Muscle of leg (tissue), 3 donors: ENCODE measurements at regions not wholly inside any gene's neighbourhood (a gene's known extent, or its start where the extent isn't known, plus 50 kb on each side); places are given as distances from the start of the nearest gene placed in this dataset.
"Not testable (repeated sequence)": the region's sequence is repeated elsewhere in the genome, so short reads cannot be mapped to it uniquely, and the experiment has no call there.

Experiments
- DNase-seq: peaks from one replicate; pipeline ENCODE4 v3.0.0; 2013
- H3K27ac ChIP-seq: one replicate; pipeline ENCODE4 v1.5.1; 2013; ENCODE audit warnings: mild to moderate bottlenecking, low read length, control low read depth
- H3K27me3 ChIP-seq: one replicate; pipeline ENCODE4 v1.6.1; 2013; ENCODE audit warnings: low read length; ENCODE audit not compliant: control insufficient read depth, insufficient read depth
- H3K36me3 ChIP-seq: one replicate; pipeline ENCODE4 v1.6.1; 2013; ENCODE audit warnings: low read length; ENCODE audit not compliant: control insufficient read depth, insufficient read depth
- H3K4me1 ChIP-seq: one replicate; pipeline ENCODE4 v1.6.1; 2013; ENCODE audit warnings: low read length; ENCODE audit not compliant: control insufficient read depth, insufficient read depth
- H3K4me3 ChIP-seq: one replicate; pipeline ENCODE4 v1.5.1; 2013; ENCODE audit warnings: low read length, control low read depth
- H3K9me3 ChIP-seq: replicated peaks from 2 replicates; pipeline ENCODE4 v1.6.1; 2013; ENCODE audit warnings: low read depth, low read length; ENCODE audit not compliant: control insufficient read depth
- WGBS: methylation state at CpG from one replicate; pipeline ENCODE4 v1.1.5; 2013; ENCODE audit warnings: missing lambda C conversion rate; ENCODE audit not compliant: insufficient coverage; 5-methylcytosine and 5-hydroxymethylcytosine counted together

DNA sequence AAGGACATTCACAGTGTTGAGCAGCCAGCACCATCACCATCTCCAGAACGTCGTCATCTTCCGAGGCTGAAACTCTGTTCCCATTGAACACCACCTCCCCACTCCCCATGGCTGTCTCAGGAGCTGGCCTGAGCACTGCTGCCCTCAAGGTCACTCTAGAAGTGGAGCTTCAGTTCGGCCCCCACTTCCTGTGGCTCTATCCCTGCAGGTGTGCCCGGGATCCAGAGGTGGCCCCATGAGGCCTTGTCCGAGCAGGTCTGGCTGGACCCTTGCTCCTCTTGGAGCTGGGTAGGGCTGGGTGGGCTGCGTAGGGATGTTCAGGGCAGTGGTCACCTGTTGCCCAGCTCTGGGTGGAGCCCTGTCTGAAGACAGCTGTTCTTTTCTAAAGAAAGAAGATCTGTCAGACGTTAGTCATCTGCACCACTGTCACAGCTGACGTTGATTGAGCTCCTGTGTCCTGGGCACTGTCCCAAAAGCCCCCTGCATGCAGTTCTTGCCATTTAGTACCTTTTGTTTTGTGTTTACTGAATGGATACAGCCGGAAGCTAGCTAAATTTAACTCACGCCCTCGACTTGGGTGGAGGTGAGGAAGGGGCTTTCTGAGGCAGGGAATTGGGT is 75.5 kb upstream of the CLDN5 start:
- Histone ChIP-seq H3K36me3 (no peaks in the 10 kb centered on the region), H3K27ac (peak overlapping the region; percentile 84), H3K4me1 (peaks cover 31% of the 10 kb centered on the region), H3K27me3 (no peaks in the 10 kb centered on the region), H3K9me3 (no peaks in the 10 kb centered on the region), H3K4me3 (no peak overlapping the region)
- peak; percentile 73 for DNase-seq
- 69% methylated on average over 8 of the region's 12 CpGs for WGBS

DNA sequence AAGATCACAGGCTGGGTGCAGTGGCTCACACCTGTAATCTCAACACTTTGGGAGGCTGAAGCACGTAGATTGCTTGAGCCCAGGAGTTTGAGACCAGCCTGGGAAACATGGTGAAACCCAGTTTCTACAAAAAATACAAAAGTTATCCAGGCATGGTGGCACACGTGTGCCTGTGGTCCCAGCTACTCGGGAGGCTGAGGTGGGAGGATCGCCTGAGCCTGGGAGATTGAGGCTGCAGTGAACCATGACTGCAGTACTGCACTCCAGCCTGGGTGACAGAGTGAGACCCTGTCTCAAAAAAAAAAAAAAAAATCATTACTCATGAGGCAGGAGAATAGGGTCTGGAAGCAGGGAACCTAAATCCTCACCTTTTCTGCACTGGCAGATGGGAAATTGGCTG is 79.1 kb upstream of the CLDN5 start:
- not testable (repeated sequence) for H3K9me3 ChIP-seq, H3K4me3 ChIP-seq, H3K27ac ChIP-seq, H3K27me3 ChIP-seq, DNase-seq, H3K36me3 ChIP-seq
- WGBS, result no CpG with 5 or more reads among the region's 4 CpGs
- H3K4me1 ChIP-seq, result peaks cover 43% of the 10 kb centered on the region

DNA sequence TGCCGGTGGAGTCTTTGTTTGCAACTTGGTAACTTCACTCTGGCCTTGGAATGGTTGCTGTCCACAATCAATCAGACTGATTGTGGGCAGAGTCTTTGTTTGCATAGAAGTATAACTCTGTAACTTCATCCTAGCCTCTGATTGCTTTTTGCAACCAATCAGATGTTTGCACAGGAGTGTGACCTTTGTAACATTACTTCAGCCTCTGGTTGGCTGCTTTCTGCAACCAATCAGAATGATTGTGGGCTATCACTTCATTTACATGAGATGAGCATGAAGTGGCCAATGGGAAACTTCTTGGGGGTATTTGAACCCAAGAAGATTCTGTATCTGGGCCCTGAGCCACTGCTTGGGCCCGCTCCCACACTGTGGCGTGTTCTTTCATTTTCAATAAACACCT is 79.6 kb upstream of the CLDN5 start:
- WGBS, result 60% methylated on average over 1 of the region's 3 CpGs

DNA sequence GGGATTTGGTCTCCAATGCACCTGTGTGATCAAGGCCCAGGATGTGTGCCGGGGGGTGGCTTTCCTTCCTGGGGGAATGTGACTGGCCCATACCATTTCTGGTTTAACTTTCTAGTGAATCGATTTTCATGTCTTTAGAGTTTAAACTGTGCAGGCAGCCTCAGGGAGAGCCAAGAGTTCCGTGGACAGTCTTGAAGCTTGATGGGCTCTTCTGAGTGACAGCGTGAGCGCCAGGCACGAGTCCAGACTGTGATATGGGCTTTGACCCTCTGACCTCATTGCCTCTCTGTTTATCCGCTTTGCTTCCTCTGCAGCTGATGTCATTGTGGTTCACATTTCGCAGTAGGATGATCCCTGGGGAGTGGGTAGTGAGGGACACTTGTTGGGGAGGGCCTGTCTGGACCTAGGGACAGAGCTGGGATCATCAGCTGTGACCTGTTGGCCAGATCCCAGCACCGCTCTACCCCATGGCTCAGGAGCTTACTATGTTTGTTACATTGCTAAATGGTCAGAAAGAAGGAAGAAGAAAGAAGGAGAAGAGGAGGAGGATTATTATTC is 80.6 kb upstream of the CLDN5 start:
- peak; percentile 63 for DNase-seq
- WGBS, result 47% methylated on average over 7 of the region's 9 CpGs
- Histone ChIP-seq H3K27ac (peak overlapping the region; percentile 78), H3K9me3 (no peaks in the 10 kb centered on the region), H3K4me3 (no peak overlapping the region), H3K27me3 (no peaks in the 10 kb centered on the region), H3K4me1 (peaks cover 34% of the 10 kb centered on the region), H3K36me3 (no peaks in the 10 kb centered on the region)

More for the DNA sequence above, 79.6 kb upstream of the CLDN5 start:
- Histone ChIP-seq H3K27ac (no peak overlapping the region), H3K4me1 (peaks cover 42% of the 10 kb centered on the region), H3K9me3 (no peaks in the 10 kb centered on the region), H3K27me3 (no peaks in the 10 kb centered on the region), H3K36me3 (no peaks in the 10 kb centered on the region), H3K4me3 (no peak overlapping the region)
- no peak for DNase-seq

DNA sequence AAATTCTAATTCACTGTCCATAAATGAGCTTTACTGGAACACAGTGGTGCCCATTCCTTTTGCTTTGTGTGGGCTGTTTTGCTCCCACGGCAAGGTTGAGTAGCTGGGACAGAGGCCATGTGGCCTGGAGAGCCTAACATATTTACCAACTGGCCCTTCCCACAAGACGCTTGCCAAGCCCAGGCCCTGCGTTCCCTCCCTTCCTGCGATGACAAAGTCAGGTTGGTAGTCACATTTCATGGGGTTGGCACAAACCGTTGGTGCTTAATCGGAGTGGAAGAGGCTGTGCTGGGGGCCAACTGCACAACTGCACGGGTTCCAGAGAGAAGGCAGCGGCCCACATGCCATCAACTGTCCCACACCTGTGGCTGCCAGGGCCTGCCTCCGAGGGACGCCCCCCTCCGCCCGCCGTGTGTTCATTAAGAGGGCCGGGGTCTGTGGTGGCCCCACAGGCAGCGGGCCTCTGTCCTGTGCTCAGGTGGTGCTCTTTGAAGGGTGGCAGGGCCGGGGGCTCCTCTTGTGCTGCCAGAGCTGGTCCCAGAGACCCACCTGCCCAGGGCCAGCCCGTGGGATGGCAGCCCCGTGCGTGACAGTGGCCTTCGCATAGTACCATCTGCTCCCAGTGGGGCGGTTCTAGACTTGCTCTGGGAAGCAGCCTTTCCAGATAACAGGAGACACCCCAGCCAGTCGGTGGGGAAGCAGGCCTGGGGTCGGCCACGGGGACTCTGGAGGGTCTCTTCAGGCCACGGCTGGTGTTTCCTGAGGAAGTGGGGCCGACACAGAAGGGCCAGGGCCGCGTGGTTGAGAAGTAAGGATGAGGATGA is 81.5 kb upstream of the CLDN5 start:
- Histone ChIP-seq H3K27me3 (no peaks in the 10 kb centered on the region), H3K27ac (peak overlapping the region; percentile 78), H3K36me3 (no peaks in the 10 kb centered on the region), H3K4me3 (no peak overlapping the region), H3K4me1 (peaks cover 26% of the 10 kb centered on the region), H3K9me3 (no peaks in the 10 kb centered on the region)
- peak; percentile 53 for DNase-seq
- WGBS, result 77% methylated on average over 22 of the region's 28 CpGs

DNA sequence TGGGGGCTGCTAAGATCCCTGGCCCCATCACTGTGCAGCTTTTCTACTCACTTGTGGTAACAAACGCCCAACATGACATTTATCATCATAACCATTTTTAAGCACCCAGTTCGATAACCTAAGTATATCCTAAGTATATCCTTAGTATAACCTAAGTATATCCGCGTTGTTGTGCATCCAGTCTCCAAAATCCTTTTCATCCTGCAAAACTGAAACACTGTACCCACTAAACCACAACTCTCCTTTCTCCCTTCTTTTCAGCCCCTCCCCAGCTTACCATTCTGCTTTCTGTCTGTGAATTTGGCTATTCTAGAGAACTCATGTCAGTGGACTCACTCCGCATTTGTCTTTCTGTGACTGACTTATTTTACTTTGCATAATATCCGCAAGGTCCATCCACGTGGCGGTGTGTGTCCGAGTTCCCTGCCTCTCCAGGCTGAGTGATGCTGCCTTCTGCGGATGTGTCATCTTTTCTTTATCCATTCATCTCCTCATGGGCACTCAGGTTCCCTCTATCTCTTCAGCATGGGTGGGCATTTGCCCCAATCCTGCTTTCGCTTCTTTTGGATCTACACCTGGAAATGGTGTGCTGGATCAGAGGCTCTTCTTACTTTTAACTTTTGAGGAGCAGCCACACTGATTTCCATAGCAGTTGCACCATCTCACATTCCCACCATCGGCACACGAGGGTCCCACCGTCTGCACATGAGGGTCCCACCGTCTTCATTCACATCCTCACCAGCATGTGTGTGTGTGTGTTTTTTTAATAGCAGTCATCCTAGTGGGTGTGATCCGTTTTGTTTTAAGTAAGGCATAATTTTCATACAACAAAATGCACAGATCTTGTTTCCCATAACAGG is 82.4 kb upstream of the CLDN5 start:
- Histone ChIP-seq H3K27me3 (no peaks in the 10 kb centered on the region), H3K4me1 (peaks cover 26% of the 10 kb centered on the region), H3K4me3 (no peak overlapping the region), H3K9me3 (no peaks in the 10 kb centered on the region), H3K36me3 (no peaks in the 10 kb centered on the region), H3K27ac (peak overlapping the region; percentile 62)
- no peak for DNase-seq
- WGBS, result 87% methylated on average over 10 of the region's 16 CpGs

DNA sequence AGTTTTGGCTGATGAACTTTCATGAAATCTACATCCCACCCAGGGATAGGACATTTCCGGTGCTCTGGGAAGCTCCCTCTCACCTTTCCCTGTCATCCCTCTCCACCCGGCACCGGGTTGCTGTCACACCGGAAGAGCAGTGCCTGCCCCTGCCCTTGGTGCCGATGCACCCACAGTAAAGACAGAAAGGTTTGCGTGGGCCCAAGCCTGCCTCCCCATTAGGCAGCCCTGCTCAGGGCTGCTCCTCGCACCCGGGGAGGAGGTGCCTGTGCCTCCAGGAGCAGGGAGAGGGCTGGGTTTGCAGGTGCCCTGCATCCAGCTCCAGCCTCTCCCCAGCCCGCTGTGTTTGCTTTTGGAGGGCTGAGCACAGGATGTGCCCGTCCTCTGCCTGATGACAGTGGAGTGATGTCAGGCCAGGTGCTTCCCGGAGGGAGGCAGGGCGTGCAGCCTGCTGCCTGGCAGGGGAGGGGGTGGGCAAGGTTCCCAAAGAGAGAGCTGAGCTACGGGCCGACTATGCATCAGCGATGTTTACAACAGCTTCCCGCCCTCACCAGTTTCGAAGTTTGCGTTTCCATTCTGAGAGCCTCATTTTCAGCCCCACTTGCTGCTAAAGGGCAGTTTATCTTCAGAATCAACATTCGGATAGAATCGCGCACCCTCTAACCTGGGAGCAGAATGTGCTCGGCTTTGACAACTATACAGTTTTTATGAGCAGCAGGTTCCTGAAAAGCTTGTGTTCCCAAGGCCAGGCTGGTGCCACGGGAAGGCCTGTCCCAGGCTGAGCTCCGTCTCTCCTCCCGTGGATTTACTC is 83.2 kb upstream of the CLDN5 start:
- DNase-seq, result peak; percentile 56
- no peaks in the 10 kb centered on the region for H3K27me3 ChIP-seq
- no peak overlapping the region for H3K4me3 ChIP-seq
- peak overlapping the region; percentile 62 for H3K27ac ChIP-seq
- H3K9me3 ChIP-seq, result no peaks in the 10 kb centered on the region
- H3K36me3 ChIP-seq, result no peaks in the 10 kb centered on the region
- peaks cover 26% of the 10 kb centered on the region for H3K4me1 ChIP-seq
- WGBS, result 30% methylated on average over 25 of the region's 25 CpGs

DNA sequence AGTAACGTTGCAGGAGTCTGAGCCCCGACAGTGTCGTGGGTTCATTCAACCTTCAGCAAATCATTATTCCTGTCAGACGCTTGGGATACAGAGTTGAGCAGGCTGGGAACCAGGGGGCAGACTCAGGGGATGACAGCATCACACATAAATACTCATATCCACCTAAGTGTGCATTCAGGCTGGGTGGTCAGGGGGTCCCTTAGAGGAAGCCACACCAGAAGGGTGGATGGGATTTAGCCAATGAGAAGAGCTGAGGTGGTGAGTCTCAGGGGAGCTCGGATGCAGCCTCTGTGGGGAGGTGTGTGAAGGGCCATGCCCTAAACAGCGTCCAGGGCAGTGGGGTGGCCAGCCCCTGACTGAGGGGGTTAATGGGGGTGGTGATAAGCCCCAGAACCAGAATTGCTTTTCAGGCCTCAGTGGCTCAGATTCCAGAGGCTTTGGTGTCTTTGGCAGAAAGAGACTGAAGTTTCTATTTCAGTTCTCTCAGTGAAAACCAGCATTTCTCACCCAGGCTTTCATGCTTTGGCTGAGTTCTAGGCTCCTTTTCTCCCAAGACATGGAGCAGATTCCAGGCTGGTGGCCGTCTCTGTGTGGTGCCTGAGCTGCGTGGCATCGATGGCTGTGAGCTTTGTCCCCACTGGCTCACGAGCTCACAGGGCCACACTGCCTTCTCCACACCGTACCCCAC is 83.9 kb upstream of the CLDN5 start:
- Histone ChIP-seq H3K9me3 (no peaks in the 10 kb centered on the region), H3K36me3 (no peaks in the 10 kb centered on the region), H3K4me1 (peaks cover 26% of the 10 kb centered on the region), H3K27ac (peak overlapping the region; percentile 21), H3K27me3 (no peaks in the 10 kb centered on the region), H3K4me3 (no peak overlapping the region)
- no peak for DNase-seq
- 72% methylated on average over 5 of the region's 11 CpGs for WGBS

DNA sequence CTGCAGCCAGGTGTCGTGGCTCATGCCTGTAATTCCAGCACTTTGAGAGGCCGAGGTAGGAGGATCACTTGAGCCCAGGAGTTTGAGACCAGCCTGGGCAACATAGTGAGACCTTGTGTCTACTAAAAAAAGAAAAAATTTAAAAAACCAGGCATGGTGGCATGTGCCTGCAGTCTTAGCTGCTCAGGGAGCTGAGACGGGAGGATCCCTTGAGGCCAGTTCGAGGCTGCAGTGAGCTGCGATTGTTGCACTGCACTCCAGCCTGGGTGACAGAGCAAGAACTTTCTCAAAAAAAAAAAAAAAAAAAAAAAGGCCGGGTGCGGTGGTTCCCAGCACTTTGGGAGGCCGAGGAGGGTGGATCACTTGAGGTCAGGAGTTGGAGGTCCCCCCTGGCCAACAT is 85.5 kb upstream of the CLDN5 start:
- not testable (repeated sequence) for H3K27ac ChIP-seq, H3K4me3 ChIP-seq, DNase-seq, H3K9me3 ChIP-seq, H3K27me3 ChIP-seq, H3K36me3 ChIP-seq
- H3K4me1 ChIP-seq, result peaks cover 22% of the 10 kb centered on the region
- WGBS, result 69% methylated on average over 3 of the region's 8 CpGs
